H9 (cell line): ENCODE measurements at regions not wholly inside any gene's neighbourhood (a gene's known extent, or its start where the extent isn't known, plus 50 kb on each side); places are given as distances from the start of the nearest gene placed in this dataset.

Experiments used
- DNase-seq: peaks from one replicate; pipeline ENCODE4 v3.0.0-alpha.2; 2017
- H2AFZ ChIP-seq: one replicate; pipeline ENCODE4 v1.6.1; 2013; ENCODE audit warnings: mild to moderate bottlenecking, low read length, control low read depth, moderate library complexity
- H2AK5ac ChIP-seq: 2 replicates; pipeline ENCODE4 v1.6.1; 2013; ENCODE audit warnings: low read length, control low read depth, mixed read lengths; ENCODE audit not compliant: insufficient read length
- H2BK120ac ChIP-seq: one replicate; pipeline ENCODE4 v1.6.1; 2013; ENCODE audit warnings: low read depth, mild to moderate bottlenecking, low read length, control low read depth, inconsistent platforms; ENCODE audit not compliant: poor library complexity, severe bottlenecking
- H2BK12ac ChIP-seq: 2 replicates; pipeline ENCODE4 v1.6.1; 2013; ENCODE audit warnings: low read length, control low read depth, mixed read lengths, low read depth; ENCODE audit not compliant: insufficient read length
- H2BK15ac ChIP-seq: 2 replicates; pipeline ENCODE4 v1.6.1; 2013; ENCODE audit warnings: low read depth, low read length, control low read depth
- H2BK20ac ChIP-seq: one replicate; pipeline ENCODE4 v1.6.1; 2013; ENCODE audit warnings: low read depth, mild to moderate bottlenecking, low read length, control low read depth, inconsistent platforms; ENCODE audit not compliant: poor library complexity, severe bottlenecking
- H2BK5ac ChIP-seq: 2 replicates; pipeline ENCODE4 v1.6.1; 2013; ENCODE audit warnings: low read length, control low read depth, mixed read lengths; ENCODE audit not compliant: insufficient read length
- H3K14ac ChIP-seq: 2 replicates; pipeline ENCODE4 v1.6.1; 2013; ENCODE audit warnings: low read length, control low read depth; ENCODE audit not compliant: insufficient read depth
- H3K18ac ChIP-seq: 2 replicates; pipeline ENCODE4 v1.6.1; 2013; ENCODE audit warnings: low read depth, mild to moderate bottlenecking, mixed read lengths, low read length, control low read depth; ENCODE audit not compliant: insufficient read length
- H3K23ac ChIP-seq: 2 replicates; pipeline ENCODE4 v1.6.1; 2013; ENCODE audit warnings: low read length, control low read depth, mixed read lengths, low read depth; ENCODE audit not compliant: insufficient read length
- H3K23me2 ChIP-seq: 2 replicates; pipeline ENCODE4 v1.6.1; 2013; ENCODE audit warnings: low read depth, mild to moderate bottlenecking, mixed read lengths, low read length, control low read depth; ENCODE audit not compliant: insufficient read length, poor library complexity, severe bottlenecking
- H3K27ac ChIP-seq: 2 replicates; pipeline ENCODE4 v1.5.1; 2013; ENCODE audit warnings: low read length, control low read depth, mixed read lengths, low read depth; ENCODE audit not compliant: insufficient read length
- H3K27me3 ChIP-seq: 2 replicates; pipeline ENCODE4 v1.6.1; 2013; ENCODE audit warnings: low read length, control low read depth, inconsistent platforms; ENCODE audit not compliant: insufficient read depth
- H3K4ac ChIP-seq: 2 replicates; pipeline ENCODE4 v1.6.1; 2013; ENCODE audit warnings: low read depth, mild to moderate bottlenecking, control low read depth, inconsistent platforms, low read length, moderate library complexity
- H3K4me1 ChIP-seq: 2 replicates; pipeline ENCODE4 v1.6.1; 2013; ENCODE audit warnings: low read length, control low read depth, inconsistent platforms; ENCODE audit not compliant: insufficient read depth
- H3K4me2 ChIP-seq: 2 replicates; pipeline ENCODE4 v1.6.1; 2013; ENCODE audit warnings: low read length, control low read depth, mixed read lengths; ENCODE audit not compliant: insufficient read length, insufficient read depth
- H3K56ac ChIP-seq: 2 replicates; pipeline ENCODE4 v1.6.1; 2013; ENCODE audit warnings: low read depth, mild to moderate bottlenecking, mixed read lengths, low read length, control low read depth; ENCODE audit not compliant: insufficient read length
- H3K79me1 ChIP-seq: 2 replicates; pipeline ENCODE4 v1.6.1; 2013; ENCODE audit warnings: low read depth, mild to moderate bottlenecking, moderate library complexity, low read length, control low read depth, inconsistent platforms; ENCODE audit not compliant: insufficient read depth, poor library complexity, severe bottlenecking
- H3K79me2 ChIP-seq: 2 replicates; pipeline ENCODE4 v1.6.1; 2013; ENCODE audit warnings: low read length, control low read depth, inconsistent platforms; ENCODE audit not compliant: insufficient read depth
- H3K9ac ChIP-seq: 2 replicates; pipeline ENCODE4 v1.6.1; 2013; ENCODE audit warnings: low read length, control low read depth, mixed read lengths; ENCODE audit not compliant: insufficient read length; ENCODE audit errors: extremely low read depth
- H3K9me3 ChIP-seq: one replicate; pipeline ENCODE4 v1.6.1; 2013; ENCODE audit warnings: low read depth, low read length, inconsistent platforms; ENCODE audit not compliant: control insufficient read depth
- H3T11ph ChIP-seq: one replicate; pipeline ENCODE4 v1.6.1; 2013; ENCODE audit warnings: mild to moderate bottlenecking, low read length, control low read depth, inconsistent platforms
- H4K20me1 ChIP-seq: one replicate; pipeline ENCODE4 v1.6.1; 2013; ENCODE audit not compliant: control insufficient read depth, insufficient read length, insufficient read depth
- H4K5ac ChIP-seq: 2 replicates; pipeline ENCODE4 v1.6.1; 2013; ENCODE audit warnings: low read depth, mild to moderate bottlenecking, mixed read lengths, low read length, control low read depth; ENCODE audit not compliant: insufficient read length
- H4K8ac ChIP-seq: replicated peaks from 2 replicates; pipeline ENCODE4 v1.6.1; 2013; ENCODE audit warnings: low read length, control low read depth, mixed read lengths, low read depth; ENCODE audit not compliant: insufficient read length
- H4K91ac ChIP-seq: 2 replicates; pipeline ENCODE4 v1.6.1; 2013; ENCODE audit warnings: low read depth, mild to moderate bottlenecking, moderate library complexity, mixed read lengths, low read length, control low read depth; ENCODE audit not compliant: insufficient read length
- H3K27ac Mint-ChIP-seq, 3 experiments: 2 replicates in 2 of 3; 3 replicates in 1 of 3; pipeline ENCODE4 v1.8.0; 2020 to 2021; ENCODE audit warnings: mixed read lengths in 3 of 3, mild to moderate bottlenecking in 1 of 3, moderate library complexity in 1 of 3
- H3K27me3 Mint-ChIP-seq: 2 replicates; pipeline ENCODE4 v1.8.0; 2021; ENCODE audit warnings: low read depth, mild to moderate bottlenecking, moderate library complexity, mixed read lengths
- H3K36me3 Mint-ChIP-seq, 3 experiments: 2 replicates in 2 of 3; 3 replicates in 1 of 3; pipeline ENCODE4 v1.8.0; 2020 to 2021; ENCODE audit warnings: low read depth in 3 of 3, mixed read lengths in 3 of 3; ENCODE audit not compliant: insufficient read depth in 1 of 3
- H3K4me1 Mint-ChIP-seq, 2 experiments: 2 replicates each; pipeline ENCODE4 v1.8.0; 2020; ENCODE audit warnings: mixed read lengths in 2 of 2
- H3K4me3 Mint-ChIP-seq, 2 experiments: 2 replicates in 1 of 2; 3 replicates in 1 of 2; pipeline ENCODE4 v1.8.0; 2020 to 2021; ENCODE audit warnings: mild to moderate bottlenecking in 2 of 2, mixed read lengths in 2 of 2, moderate library complexity in 1 of 2
- H3K9me3 Mint-ChIP-seq, 2 experiments: 2 replicates in 1 of 2; 3 replicates in 1 of 2; pipeline ENCODE4 v1.8.0; 2020; ENCODE audit warnings: mild to moderate bottlenecking in 2 of 2, mixed read lengths in 2 of 2, moderate library complexity in 1 of 2
- CTCF ChIP-seq: fragments of 200-600 bp; sonication (generic); conservative IDR thresholded peaks from 3 replicates; pipeline ENCODE4 v1.8.0; 2021; ENCODE audit warnings: antibody characterized with exemption, mild to moderate bottlenecking
- WGBS: extraction: QIAGEN DNeasy Blood & Tissue Kit; methylation state at CpG from one replicate; pipeline ENCODE4 v1.1.7; 2013; ENCODE audit warnings: missing lambda C conversion rate, low lambda C conversion rate, mixed read lengths; ENCODE audit not compliant: insufficient read length; ENCODE audit errors: extremely low coverage; 5-methylcytosine and 5-hydroxymethylcytosine counted together

- Histone ChIP-seq H4K20me1 (no peaks in the 10 kb centered on the region), H3K9me3 (no peaks in the 10 kb centered on the region), H3K79me1 (no peaks in the 10 kb centered on the region), H2AK5ac (no peak overlapping the region), H4K91ac (no peak overlapping the region), H3K23me2 (no peaks in the 10 kb centered on the region), H4K8ac (no peak overlapping the region), H3K4me2 (no peak overlapping the region), H2BK120ac (no peak overlapping the region), H3K14ac (no peak overlapping the region), H2BK20ac (no peak overlapping the region), H3K4me1 (0 out of 2 replicates have a peak, but pooled peaks cover 3% of the 10 kb centered on the region), H2BK15ac (no peak overlapping the region), H2BK12ac (no peak overlapping the region), H3K56ac (no peak overlapping the region), H3K9ac (no peak overlapping the region), H2AFZ (no peak overlapping the region), H3K27me3 (no peaks in the 10 kb centered on the region), H2BK5ac (no peak overlapping the region), H3K4ac (no peak overlapping the region), H3K27ac (no peak overlapping the region), H3K18ac (no peak overlapping the region), H3K79me2 (no peaks in the 10 kb centered on the region), H4K5ac (no peak overlapping the region), H3K23ac (no peak overlapping the region), H3T11ph (no peak overlapping the region)
- Mint-ChIP-seq H3K4me1 (peaks cover 16 to 24% of the 10 kb centered on the region in 2 experiments), H3K36me3 (no peaks in the 10 kb centered on the region), H3K9me3 (no peaks in the 10 kb centered on the region; a peak in 1 of 5 replicates), H3K27ac (no peak overlapping the region), H3K27me3 (no peaks in the 10 kb centered on the region), H3K4me3 (no peak overlapping the region)
- no peak for TF ChIP-seq CTCF
- DNase-seq = no peak
- no CpG with 5 or more reads among the region's 4 CpGs for WGBS
Observed at GRCh38 chr4:128720270-128720669, 89.2 kb upstream of the JADE1 start.
